ENCODE measurements at regions not wholly inside any gene's neighbourhood (a gene's known extent, or its start where the extent isn't known, plus 50 kb on each side); places are given as distances from the start of the nearest gene placed in this dataset.

- no peak for TF ChIP-seq EZH2 (IDR thresholded peaks at IDR 0.05; ENCODE audit: insufficient read depth, poor library complexity, severe bottlenecking)
- no peak for TF ChIP-seq EZH2phosphoT487 (IDR thresholded peaks at IDR 0.05; ENCODE audit: insufficient read depth, low read depth)
Observed at GRCh38 chr1:10868599-10868965, 72.1 kb upstream of the CASZ1 start.
